NT2/D1 (cell line): ENCODE measurements at regions not wholly inside any gene's neighbourhood (a gene's known extent, or its start where the extent isn't known, plus 50 kb on each side); places are given as distances from the start of the nearest gene placed in this dataset.

Experiments used
- DNase-seq: peaks from one replicate; pipeline ENCODE4 v3.0.0-alpha.2; 2011; ENCODE audit warnings: low read depth, low spot score
- H3K27me3 ChIP-seq: 2 replicates; pipeline ENCODE4 v1.6.0; 2011; ENCODE audit warnings: mild to moderate bottlenecking; ENCODE audit not compliant: insufficient read length, insufficient read depth
- H3K36me3 ChIP-seq: 2 replicates; pipeline ENCODE4 v1.6.1; 2011; ENCODE audit warnings: mild to moderate bottlenecking, low read length, mixed read lengths; ENCODE audit not compliant: insufficient read depth, insufficient read length
- H3K4me1 ChIP-seq: 2 replicates; pipeline ENCODE4 v1.5.1; 2011; ENCODE audit not compliant: insufficient read depth, insufficient read length
- H3K4me3 ChIP-seq: 2 replicates; pipeline ENCODE4 v1.5.1; 2011; ENCODE audit warnings: low read depth; ENCODE audit not compliant: insufficient read length
- H3K9ac ChIP-seq: 2 replicates; pipeline ENCODE4 v1.6.0; 2011; ENCODE audit warnings: low read depth; ENCODE audit not compliant: insufficient read length
- H3K9me3 ChIP-seq: 2 replicates; pipeline ENCODE4 v1.5.1; 2011; ENCODE audit warnings: mild to moderate bottlenecking, low read length; ENCODE audit not compliant: insufficient read depth
- SUZ12 ChIP-seq: IDR thresholded peaks from 2 replicates; pipeline ENCODE4 v1.6.1; 2011; ENCODE audit not compliant: insufficient read length, insufficient read depth; ENCODE audit errors: extremely low read depth
- YY1 ChIP-seq: IDR thresholded peaks from 2 replicates; pipeline ENCODE4 v1.6.1; 2011; ENCODE audit not compliant: insufficient read length, insufficient read depth
- ZNF274 ChIP-seq: IDR thresholded peaks from 2 replicates; pipeline ENCODE4 v1.6.1; 2011; ENCODE audit warnings: mild to moderate bottlenecking, low read depth, low read length

GRCh38 chr9:115939065-115939765 is 214.4 kb upstream of the PAPPA start:
- TF ChIP-seq YY1, result no peak
- Histone ChIP-seq H3K36me3 (no peaks in the 10 kb centered on the region), H3K9me3 (no peaks in the 10 kb centered on the region), H3K4me1 (peaks cover 3% of the 10 kb centered on the region), H3K27me3 (no peaks in the 10 kb centered on the region), H3K9ac (no peak overlapping the region), H3K4me3 (no peak overlapping the region)
- DNase-seq, result no peak

- DNase-seq, result no peak
- H3K4me1 ChIP-seq, result peaks cover 7% of the 10 kb centered on the region
- H3K9me3 ChIP-seq, result no peaks in the 10 kb centered on the region
- no peaks in the 10 kb centered on the region for H3K36me3 ChIP-seq
- H3K9ac ChIP-seq, result no peak overlapping the region
- TF ChIP-seq SUZ12 (no peak), ZNF274 (no peak), YY1 (no peak)
- H3K4me3 ChIP-seq, result no peak overlapping the region
- no peaks in the 10 kb centered on the region for H3K27me3 ChIP-seq
Observed at GRCh38 chr9:115941561-115942315, 211.9 kb upstream of the PAPPA start.

GRCh38 chr9:115943431-115944165 is 210.0 kb upstream of the PAPPA start:
- no peaks in the 10 kb centered on the region for H3K27me3 ChIP-seq
- peaks cover 7% of the 10 kb centered on the region for H3K4me1 ChIP-seq
- no peak for DNase-seq
- TF ChIP-seq ZNF274 (no peak), YY1 (no peak), SUZ12 (no peak)
- no peak overlapping the region for H3K9ac ChIP-seq
- H3K4me3 ChIP-seq, result no peak overlapping the region
- H3K9me3 ChIP-seq, result no peaks in the 10 kb centered on the region
- H3K36me3 ChIP-seq, result no peaks in the 10 kb centered on the region

DNA sequence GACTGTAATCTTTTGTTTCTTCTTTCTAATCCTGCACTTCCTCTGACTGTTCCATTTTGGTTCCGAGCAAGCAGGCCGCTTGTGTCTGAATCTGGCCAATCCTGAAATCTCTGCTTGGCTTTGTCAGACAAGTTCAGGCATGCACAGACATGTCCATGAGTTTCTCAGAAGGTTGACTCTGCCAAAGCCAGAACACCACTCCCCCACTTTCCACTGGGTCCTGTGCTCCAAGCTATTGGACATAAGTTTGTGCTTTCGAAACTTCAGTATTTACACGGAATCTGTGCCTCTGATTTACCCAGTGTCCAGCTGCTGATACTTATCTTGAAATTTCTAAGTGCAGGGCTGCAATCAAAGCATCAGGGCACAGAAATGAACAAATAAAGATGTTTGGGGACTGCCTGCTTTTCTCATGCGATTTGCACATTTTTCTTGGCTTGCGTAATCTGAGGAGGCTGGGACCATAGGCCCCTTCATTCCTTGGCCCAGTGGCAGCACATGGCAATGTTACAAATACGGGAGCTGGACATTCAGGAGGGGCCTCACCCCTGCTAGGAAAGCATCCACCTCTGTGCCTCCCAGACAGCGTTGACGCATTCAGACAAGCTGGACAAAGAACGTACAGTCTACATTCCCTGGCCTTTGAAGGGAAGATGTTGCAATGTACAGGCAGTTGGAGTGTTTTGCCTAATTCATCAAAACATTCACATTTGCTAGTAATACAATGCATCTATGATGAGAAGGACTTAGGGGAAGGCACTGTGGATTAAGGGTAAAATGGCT is 209.2 kb upstream of the PAPPA start:
- Histone ChIP-seq H3K4me3 (no peak overlapping the region), H3K27me3 (no peaks in the 10 kb centered on the region), H3K4me1 (peaks cover 7% of the 10 kb centered on the region), H3K9ac (no peak overlapping the region), H3K9me3 (no peaks in the 10 kb centered on the region), H3K36me3 (no peaks in the 10 kb centered on the region)
- TF ChIP-seq YY1 (no peak), ZNF274 (no peak), SUZ12 (no peak)
- DNase-seq, result no peak

DNA sequence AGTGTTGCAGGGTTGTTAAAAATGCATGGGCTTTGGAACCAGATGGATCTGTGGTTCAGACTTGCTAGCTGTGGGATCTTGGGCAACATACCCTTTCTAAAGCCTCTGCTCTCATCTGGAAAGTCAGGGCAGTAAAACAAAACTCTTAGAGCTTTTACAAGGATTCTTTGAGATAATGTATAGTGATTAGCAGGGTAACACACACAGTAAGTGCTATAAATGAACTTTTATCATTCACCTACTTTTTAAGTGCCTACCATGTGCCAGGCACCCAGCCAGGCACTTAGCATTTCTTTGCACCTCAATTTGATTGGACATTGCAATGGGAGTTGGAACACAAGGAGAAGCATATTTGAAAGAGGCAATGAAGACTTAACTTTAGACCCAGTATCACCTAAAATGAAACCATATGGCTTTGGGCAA is 208.6 kb upstream of the PAPPA start:
- no peak overlapping the region for H3K4me3 ChIP-seq
- no peaks in the 10 kb centered on the region for H3K9me3 ChIP-seq
- no peaks in the 10 kb centered on the region for H3K27me3 ChIP-seq
- DNase-seq, result no peak
- TF ChIP-seq YY1 (no peak), ZNF274 (no peak), SUZ12 (no peak)
- no peaks in the 10 kb centered on the region for H3K36me3 ChIP-seq
- peaks cover 7% of the 10 kb centered on the region for H3K4me1 ChIP-seq
- no peak overlapping the region for H3K9ac ChIP-seq

GRCh38 chr9:115946530-115946929 is 207.1 kb upstream of the PAPPA start:
- no peaks in the 10 kb centered on the region for H3K36me3 ChIP-seq
- no peaks in the 10 kb centered on the region for H3K27me3 ChIP-seq
- H3K9ac ChIP-seq, result no peak overlapping the region
- peaks cover 7% of the 10 kb centered on the region for H3K4me1 ChIP-seq
- no peak overlapping the region for H3K4me3 ChIP-seq
- TF ChIP-seq YY1 (no peak), SUZ12 (no peak), ZNF274 (no peak)
- no peaks in the 10 kb centered on the region for H3K9me3 ChIP-seq
- DNase-seq, result no peak
